ENCODE measurements at regions not wholly inside any gene's neighbourhood (a gene's known extent, or its start where the extent isn't known, plus 50 kb on each side); places are given as distances from the start of the nearest gene placed in this dataset.
A peak's percentile ranks its signal among the peaks of the same experiment; 100 is the strongest.

DNA sequence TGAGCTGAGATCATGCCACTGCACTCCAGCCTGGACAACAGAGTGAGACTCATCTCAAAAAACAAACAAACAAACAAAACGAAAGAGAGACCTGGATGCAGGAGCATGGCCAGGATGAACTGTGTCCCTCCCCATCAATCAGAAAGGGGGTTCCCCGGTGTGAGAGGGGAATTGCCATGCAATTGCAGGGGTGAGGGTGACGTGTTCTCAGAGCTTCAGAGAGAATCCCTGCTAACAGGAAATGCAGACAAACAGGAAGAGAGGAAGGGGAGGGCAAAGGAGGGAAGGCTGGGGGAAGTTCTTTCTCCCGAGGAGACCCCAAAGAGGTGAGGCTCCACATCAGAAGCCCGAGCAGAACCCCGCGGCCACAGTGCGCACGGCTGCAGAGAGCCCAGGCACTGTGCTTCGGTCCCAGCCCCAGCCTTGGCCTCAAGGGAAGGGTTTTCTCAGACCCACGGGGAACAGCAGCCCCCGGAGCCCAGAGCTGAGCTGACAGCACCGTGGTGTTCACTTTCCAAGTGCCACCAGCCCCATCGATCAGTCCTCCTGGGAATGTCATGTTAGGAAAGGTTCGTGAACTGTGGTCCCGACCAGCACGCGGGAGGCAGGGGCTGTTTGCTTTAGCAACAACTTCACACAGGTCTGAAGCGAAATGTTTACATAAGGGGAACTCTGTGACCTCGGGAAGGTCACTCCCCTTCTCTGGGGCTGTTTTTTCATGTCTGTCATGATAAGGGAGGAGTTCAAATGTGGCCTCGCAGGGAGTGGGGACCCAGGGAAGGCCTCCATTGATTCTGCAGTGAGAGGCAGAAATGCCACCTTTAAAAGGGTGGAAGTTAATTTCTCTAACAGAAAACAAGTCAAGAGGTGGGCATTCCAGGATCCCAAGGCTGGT is 108.0 kb upstream of the ANO1 start (continued):
- TF ChIP-seq, protein P1, sequence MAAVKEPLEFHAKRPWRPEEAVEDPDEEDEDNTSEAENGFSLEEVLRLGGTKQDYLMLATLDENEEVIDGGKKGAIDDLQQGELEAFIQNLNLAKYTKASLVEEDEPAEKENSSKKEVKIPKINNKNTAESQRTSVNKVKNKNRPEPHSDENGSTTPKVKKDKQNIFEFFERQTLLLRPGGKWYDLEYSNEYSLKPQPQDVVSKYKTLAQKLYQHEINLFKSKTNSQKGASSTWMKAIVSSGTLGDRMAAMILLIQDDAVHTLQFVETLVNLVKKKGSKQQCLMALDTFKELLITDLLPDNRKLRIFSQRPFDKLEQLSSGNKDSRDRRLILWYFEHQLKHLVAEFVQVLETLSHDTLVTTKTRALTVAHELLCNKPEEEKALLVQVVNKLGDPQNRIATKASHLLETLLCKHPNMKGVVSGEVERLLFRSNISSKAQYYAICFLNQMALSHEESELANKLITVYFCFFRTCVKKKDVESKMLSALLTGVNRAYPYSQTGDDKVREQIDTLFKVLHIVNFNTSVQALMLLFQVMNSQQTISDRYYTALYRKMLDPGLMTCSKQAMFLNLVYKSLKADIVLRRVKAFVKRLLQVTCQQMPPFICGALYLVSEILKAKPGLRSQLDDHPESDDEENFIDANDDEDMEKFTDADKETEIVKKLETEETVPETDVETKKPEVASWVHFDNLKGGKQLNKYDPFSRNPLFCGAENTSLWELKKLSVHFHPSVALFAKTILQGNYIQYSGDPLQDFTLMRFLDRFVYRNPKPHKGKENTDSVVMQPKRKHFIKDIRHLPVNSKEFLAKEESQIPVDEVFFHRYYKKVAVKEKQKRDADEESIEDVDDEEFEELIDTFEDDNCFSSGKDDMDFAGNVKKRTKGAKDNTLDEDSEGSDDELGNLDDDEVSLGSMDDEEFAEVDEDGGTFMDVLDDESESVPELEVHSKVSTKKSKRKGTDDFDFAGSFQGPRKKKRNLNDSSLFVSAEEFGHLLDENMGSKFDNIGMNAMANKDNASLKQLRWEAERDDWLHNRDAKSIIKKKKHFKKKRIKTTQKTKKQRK (IDR thresholded peaks at IDR 0.05; ENCODE audit: low read length) = no peak
- peak; percentile 70 for TF ChIP-seq GABPB1 (CRISPR knock-in tag; IDR thresholded peaks at IDR 0.05)
- TF ChIP-seq REPIN1 (CRISPR knock-in tag; IDR thresholded peaks at IDR 0.05; ENCODE audit: borderline replicate concordance, low read depth) = peak; percentile 93
- TF ChIP-seq, protein P2, sequence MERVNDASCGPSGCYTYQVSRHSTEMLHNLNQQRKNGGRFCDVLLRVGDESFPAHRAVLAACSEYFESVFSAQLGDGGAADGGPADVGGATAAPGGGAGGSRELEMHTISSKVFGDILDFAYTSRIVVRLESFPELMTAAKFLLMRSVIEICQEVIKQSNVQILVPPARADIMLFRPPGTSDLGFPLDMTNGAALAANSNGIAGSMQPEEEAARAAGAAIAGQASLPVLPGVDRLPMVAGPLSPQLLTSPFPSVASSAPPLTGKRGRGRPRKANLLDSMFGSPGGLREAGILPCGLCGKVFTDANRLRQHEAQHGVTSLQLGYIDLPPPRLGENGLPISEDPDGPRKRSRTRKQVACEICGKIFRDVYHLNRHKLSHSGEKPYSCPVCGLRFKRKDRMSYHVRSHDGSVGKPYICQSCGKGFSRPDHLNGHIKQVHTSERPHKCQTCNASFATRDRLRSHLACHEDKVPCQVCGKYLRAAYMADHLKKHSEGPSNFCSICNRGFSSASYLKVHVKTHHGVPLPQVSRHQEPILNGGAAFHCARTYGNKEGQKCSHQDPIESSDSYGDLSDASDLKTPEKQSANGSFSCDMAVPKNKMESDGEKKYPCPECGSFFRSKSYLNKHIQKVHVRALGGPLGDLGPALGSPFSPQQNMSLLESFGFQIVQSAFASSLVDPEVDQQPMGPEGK (CRISPR knock-in tag; IDR thresholded peaks at IDR 0.05) = peak; percentile 97
- TF ChIP-seq ZNF329 (CRISPR knock-in tag; IDR thresholded peaks at IDR 0.05; ENCODE audit: low read depth) = no peak
- TF ChIP-seq ZSCAN31 (CRISPR knock-in tag; IDR thresholded peaks at IDR 0.05; ENCODE audit: low read depth) = peak; percentile 75
- TF ChIP-seq POLR2A (IDR thresholded peaks at IDR 0.05; ENCODE audit: insufficient read depth in 1 of 2, low read depth in 2 of 2, low read length in 2 of 2) = no peak
- TF ChIP-seq ZNF746 (CRISPR knock-in tag; IDR thresholded peaks at IDR 0.05) = peak; percentile 77
- TF ChIP-seq, protein P3, sequence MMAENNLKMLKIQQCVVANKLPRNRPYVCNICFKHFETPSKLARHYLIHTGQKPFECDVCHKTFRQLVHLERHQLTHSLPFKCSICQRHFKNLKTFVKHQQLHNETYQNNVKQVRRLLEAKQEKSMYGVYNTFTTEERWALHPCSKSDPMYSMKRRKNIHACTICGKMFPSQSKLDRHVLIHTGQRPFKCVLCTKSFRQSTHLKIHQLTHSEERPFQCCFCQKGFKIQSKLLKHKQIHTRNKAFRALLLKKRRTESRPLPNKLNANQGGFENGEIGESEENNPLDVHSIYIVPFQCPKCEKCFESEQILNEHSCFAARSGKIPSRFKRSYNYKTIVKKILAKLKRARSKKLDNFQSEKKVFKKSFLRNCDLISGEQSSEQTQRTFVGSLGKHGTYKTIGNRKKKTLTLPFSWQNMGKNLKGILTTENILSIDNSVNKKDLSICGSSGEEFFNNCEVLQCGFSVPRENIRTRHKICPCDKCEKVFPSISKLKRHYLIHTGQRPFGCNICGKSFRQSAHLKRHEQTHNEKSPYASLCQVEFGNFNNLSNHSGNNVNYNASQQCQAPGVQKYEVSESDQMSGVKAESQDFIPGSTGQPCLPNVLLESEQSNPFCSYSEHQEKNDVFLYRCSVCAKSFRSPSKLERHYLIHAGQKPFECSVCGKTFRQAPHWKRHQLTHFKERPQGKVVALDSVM (CRISPR knock-in tag; IDR thresholded peaks at IDR 0.05) = peak; percentile 78
- 0 out of 2 replicates have a peak, but pooled peaks have one; percentile 68 for TF ChIP-seq XBP1 (CRISPR knock-in tag; IDR thresholded peaks at IDR 0.05)
- TF ChIP-seq MTA3 (CRISPR knock-in tag; IDR thresholded peaks at IDR 0.05) = no peak
- TF ChIP-seq ZSCAN9 (CRISPR knock-in tag; IDR thresholded peaks at IDR 0.05; ENCODE audit: borderline replicate concordance) = peak; percentile 93
- TF ChIP-seq, protein P4, sequence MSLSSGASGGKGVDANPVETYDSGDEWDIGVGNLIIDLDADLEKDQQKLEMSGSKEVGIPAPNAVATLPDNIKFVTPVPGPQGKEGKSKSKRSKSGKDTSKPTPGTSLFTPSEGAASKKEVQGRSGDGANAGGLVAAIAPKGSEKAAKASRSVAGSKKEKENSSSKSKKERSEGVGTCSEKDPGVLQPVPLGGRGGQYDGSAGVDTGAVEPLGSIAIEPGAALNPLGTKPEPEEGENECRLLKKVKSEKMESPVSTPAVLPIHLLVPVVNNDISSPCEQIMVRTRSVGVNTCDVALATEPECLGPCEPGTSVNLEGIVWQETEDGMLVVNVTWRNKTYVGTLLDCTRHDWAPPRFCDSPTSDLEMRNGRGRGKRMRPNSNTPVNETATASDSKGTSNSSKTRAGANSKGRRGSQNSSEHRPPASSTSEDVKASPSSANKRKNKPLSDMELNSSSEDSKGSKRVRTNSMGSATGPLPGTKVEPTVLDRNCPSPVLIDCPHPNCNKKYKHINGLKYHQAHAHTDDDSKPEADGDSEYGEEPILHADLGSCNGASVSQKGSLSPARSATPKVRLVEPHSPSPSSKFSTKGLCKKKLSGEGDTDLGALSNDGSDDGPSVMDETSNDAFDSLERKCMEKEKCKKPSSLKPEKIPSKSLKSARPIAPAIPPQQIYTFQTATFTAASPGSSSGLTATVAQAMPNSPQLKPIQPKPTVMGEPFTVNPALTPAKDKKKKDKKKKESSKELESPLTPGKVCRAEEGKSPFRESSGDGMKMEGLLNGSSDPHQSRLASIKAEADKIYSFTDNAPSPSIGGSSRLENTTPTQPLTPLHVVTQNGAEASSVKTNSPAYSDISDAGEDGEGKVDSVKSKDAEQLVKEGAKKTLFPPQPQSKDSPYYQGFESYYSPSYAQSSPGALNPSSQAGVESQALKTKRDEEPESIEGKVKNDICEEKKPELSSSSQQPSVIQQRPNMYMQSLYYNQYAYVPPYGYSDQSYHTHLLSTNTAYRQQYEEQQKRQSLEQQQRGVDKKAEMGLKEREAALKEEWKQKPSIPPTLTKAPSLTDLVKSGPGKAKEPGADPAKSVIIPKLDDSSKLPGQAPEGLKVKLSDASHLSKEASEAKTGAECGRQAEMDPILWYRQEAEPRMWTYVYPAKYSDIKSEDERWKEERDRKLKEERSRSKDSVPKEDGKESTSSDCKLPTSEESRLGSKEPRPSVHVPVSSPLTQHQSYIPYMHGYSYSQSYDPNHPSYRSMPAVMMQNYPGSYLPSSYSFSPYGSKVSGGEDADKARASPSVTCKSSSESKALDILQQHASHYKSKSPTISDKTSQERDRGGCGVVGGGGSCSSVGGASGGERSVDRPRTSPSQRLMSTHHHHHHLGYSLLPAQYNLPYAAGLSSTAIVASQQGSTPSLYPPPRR (CRISPR knock-in tag; IDR thresholded peaks at IDR 0.05; ENCODE audit: borderline replicate concordance) = peak; percentile 100
- no peak for TF ChIP-seq JUNB (CRISPR knock-in tag; IDR thresholded peaks at IDR 0.05; ENCODE audit: borderline replicate concordance)
- no peak for TF ChIP-seq ZNF567 (CRISPR knock-in tag; IDR thresholded peaks at IDR 0.05; ENCODE audit: borderline replicate concordance)

All from HepG2 (cell line).